ENCODE measurements at regions not wholly inside any gene's neighbourhood (a gene's known extent, or its start where the extent isn't known, plus 50 kb on each side); places are given as distances from the start of the nearest gene placed in this dataset.

DNA sequence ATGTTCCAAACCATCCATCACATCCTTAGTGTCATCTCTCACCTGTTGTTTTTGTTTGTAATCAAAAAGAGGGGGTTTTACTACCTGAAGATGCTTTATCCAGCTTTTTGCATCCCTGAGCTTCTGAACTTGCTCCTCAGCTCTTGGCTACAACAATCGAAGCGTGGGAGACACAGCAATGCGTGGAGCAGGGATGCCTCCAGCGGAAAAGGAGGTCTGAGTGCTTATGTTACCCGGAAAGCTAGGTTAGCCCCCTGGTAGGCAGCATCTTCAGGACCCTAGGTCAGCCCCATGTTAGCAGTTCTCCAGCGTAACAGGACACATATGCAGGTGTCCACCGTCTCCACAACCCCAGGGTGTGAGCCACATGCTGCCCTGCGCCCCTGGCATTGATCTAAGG, 141.5 kb downstream of the RRAGC start:
- no peak for DNase-seq (ENCODE audit: low read depth)

DNA sequence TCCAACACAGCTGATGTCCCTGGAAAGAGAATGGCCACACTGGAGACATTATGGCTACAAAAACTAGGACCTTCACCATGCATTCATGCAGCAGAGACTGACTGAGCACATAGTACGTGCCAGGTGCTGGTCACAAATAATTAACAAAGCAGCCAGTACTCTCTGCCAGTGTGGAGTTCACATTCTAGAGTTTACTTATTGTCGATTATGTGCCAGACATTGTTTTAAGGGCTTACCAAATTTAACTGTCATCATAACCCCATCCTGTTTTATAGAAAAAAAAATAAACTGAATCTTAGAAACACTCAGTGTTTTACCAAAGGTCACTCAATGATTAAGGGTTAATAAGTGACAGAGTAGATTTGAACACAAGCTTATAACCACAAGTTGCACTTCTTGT, 143.3 kb downstream of the RRAGC start:
- no peak for DNase-seq (ENCODE audit: low read depth)

DNA sequence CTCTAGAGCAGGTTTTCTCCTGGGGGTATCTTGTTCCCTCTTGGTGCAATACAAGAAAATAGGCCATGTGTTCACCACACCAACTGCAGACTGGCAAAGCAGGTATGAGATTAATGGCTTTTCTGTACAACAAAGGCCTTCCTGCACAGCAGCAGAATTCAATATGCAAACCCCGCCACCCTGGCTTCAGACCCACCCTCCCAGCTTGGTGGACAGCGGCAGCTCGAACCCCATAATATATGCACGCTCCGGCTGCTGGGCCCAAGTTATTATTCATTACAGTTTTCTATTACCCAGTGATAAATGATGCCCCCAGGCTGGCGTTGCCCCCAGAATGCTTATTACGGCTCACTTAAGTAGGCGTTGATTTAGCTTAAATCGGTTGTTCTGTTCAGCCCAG, 144.2 kb downstream of the RRAGC start:
- no peak for DNase-seq (ENCODE audit: low read depth)

DNA sequence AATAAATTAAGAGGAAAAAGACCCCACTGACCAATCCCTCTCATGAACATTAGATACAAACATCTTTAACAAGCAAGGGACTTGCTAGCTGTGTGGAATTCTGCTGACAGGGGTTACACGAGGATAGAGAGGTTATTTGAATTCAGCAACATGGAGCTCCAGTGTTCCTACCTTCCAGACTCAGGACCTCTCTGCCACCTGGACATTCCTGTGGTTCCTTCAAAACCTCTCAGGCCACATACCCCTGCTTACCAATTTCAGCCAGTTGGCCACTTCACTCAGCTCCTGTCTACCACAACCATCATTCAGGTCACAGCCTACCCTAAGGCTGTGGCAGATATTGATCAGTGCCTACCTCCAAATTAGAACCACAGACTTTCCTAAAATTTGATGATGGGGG, 147.5 kb downstream of the RRAGC start:
- no peak for DNase-seq (ENCODE audit: low read depth)

DNA sequence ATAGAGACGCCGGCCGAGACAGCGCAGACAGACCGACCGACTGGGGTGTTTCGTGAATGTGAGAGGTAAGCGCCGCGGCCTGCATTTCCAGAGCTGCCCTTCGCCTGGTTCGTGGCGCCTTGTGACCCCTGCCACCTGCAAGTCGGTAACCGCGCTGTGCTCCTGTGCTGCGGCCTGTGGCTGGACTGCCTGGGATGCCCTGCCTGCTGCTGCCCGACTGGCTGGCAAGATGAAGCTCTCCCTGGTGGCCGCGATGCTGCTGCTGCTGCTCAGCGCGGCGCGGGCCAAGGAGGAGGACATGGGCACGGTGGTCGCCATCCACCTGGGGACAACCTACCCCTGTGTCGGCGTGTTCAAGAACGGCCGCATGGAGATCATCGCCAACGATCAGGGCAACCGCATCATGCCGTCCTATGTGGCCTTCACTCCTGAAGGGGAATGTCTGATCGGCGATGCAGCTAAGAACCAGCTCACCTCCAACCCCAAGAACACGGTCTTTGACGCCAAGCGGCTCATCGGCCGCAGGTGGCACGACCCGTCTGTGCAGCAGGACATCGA, 150.8 kb downstream of the RRAGC start:
- no peak for DNase-seq (ENCODE audit: low read depth)

DNA sequence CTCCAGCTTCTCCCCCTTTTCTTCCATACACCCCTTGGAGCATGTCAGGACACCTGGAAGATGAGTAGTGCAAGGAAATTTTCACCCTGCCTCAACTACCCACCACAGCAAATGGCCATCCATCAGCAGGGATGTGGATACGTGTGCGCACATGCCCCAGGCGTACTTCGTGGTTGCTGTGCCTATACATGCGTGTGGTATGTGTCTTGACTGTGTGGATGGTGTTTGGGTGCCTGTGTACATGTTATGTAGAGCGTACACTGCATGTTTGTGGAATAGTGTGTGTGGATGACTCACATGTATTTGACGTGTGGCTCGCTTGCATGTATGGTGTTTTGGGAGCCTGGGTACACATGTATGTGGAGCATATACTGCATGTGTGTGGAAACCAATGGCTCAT, 158.5 kb downstream of the RRAGC start:
- DNase-seq (ENCODE audit: low read depth) = no peak

DNA sequence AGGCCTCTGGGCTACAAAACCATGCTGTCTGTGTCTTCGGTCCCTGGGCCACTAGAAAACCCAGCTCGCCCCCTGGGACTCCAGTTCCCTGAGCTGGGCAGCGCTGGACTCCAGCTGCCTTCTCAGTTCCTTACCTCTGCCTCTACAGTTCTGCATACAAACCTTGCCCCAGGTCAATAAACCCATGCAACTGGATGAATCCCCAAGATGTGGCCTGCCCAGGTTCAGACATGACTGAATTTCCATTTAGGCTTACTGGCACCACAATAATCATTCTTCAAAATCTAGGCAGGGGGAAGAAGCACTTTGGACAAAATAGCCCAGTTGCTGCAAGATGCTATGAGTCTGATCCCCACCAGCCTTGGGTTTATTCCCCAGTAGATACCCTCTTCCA, 159.5 kb downstream of the RRAGC start:
- DNase-seq (ENCODE audit: low read depth) = no peak

DNA sequence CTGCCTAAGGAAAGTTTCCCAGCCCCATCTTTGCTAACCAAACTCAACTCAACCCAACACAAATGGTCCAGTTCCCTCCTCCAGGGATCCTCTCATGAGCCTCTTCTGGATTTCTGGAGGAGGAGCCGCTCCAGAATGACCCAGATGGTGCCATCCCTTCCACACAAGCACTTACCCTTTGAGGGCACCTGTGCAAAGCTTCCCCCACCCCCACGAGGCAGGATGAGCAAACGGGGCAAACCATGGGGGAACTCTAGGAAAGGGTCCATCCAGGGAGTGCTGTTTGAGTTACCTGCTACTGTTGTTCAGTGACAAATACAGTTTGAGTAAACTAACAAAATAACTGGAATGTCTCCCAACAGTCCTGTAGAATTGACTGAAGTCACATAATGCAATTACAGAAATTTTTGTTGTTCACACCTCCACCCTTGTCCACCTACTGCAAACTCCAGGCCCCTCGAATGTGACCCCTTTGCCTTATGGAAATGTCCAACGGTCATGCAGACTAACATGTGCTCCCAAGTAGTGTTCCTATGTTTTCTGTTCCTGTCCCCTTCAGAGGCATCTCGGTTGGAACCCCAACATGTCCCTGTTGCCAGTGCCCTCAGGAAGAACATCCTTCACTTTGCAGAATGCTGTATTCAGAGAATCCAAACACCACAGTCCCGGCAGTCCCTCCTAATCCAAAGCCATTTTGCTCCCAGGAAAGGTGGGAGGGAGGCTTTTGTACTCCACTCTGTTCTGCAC, 160.1 kb downstream of the RRAGC start:
- no peak for DNase-seq (ENCODE audit: low read depth)

DNA sequence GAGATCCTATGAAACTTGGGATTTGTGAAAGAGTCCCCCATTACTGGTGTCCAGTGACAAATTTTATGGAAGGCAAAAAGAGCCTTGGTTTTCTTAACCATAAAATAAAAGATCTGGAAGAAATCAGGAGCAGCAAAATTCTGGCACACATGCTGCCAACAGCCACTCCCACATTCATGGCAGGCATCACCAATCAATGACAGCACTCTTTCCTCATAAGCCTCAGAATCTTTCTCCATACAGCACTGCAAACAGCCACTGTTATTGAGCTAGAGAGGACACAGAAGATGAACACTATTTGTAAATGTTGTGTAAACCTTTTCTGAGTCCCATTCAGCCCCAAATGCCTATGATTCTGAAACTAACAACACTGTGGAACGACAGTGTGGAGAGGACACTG, 162.2 kb downstream of the RRAGC start:
- no peak for DNase-seq (ENCODE audit: low read depth)

DNA sequence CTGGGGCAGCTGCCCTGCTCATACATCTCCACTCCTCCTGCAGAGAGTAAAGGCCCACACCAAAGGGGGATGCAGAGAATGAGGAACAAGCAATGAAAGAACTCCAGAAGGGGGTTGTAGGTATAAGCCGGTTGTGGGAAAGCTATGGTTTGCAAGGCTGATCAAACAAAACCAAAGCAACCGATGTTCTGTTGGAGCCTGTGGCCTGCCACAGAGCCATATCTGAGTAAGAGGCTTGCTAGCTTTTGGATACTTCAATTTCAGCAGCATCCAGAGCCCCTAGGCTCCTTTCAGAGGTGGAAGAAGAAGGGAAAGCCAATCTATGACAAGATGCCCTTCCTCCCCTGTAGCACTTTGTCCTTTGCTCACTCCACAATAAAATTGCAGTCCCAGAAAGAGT, 163.2 kb downstream of the RRAGC start:
- DNase-seq (ENCODE audit: low read depth) = no peak

DNA sequence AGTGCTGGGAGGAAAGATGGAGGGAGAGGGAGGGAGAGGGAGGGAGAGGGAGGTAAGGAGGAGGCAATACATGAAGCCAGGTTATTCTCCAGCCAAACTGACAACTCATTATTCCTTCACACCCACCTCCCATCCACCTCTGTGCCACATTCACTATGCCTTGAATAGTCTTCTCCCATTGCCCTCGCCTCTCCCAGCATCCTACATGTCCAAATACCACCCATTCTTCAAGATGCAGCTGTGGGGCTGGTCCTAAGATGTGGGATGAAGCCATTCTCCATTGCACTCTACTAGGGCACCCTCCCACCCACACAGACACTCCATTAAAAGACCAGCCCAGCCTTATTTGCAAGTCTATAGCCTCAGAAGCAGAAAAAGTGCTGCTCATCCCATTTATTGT, 165.8 kb downstream of the RRAGC start:
- DNase-seq (ENCODE audit: low read depth) = no peak

DNA sequence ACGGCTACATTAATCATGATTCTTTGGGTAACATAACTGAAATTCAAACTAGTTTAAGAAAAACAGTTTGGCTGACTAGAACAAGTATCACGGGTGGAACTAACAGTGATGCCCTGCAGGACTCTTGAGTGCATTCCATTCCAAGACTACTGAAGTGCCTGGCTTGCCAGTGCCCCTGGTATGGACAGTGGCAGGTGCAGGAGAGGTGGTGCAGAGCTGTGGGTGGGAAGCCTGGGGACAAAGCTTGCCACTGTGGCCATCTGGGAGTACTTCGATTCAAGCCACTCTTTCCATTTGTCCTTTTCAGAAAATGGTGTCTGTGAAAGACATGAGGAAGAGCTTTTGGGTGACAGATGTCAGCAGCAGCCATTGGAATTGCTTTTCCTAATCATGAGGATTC, 166.5 kb downstream of the RRAGC start:
- DNase-seq (ENCODE audit: low read depth) = no peak

DNA sequence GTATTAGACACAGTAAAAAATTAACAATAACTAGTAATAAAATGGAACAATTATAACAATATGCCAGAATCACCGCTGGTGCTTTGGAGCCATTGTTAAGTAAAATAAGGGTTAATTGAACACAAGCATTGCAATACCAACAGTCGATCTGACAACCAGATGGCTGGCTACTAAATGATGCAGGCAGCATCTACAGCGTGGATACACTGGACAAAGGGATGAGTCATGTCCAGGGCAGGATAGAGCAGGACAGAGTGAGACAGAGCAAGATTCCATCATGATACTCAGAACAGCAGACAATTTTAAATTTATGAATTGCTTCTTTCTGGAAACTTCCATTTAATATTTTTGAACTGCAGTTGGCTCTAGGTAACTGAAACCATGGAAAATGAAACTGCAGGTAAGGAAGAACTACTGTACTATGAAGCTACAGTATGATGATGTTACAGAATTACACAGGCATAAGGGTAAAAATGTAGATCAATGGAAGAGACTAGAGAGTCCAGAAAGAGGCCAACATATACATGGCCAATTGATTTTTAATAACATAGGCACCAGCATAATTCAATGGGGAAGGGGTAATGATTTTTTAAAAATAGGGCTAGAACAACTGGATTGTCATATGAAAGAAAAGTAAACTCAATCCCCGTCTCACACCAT, 168.7 kb downstream of the RRAGC start:
- no peak for DNase-seq (ENCODE audit: low read depth)

DNA sequence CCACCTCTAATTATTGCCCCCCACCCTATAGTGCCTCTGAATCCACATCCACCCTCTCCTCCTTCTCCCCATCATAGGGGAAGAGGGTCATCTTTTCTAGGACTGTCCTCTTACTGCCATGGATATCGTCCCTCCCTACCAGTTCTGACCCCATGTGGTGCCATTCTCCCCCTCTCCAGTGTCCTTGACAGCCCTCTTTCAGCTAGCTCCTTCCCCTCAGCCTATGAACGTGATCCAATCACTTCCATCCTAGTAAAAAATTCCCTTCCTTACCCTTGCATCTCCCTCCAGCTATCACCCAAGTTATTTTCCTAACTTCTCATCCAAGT, 172.7 kb downstream of the RRAGC start:
- no peak for DNase-seq (ENCODE audit: low read depth)

DNA sequence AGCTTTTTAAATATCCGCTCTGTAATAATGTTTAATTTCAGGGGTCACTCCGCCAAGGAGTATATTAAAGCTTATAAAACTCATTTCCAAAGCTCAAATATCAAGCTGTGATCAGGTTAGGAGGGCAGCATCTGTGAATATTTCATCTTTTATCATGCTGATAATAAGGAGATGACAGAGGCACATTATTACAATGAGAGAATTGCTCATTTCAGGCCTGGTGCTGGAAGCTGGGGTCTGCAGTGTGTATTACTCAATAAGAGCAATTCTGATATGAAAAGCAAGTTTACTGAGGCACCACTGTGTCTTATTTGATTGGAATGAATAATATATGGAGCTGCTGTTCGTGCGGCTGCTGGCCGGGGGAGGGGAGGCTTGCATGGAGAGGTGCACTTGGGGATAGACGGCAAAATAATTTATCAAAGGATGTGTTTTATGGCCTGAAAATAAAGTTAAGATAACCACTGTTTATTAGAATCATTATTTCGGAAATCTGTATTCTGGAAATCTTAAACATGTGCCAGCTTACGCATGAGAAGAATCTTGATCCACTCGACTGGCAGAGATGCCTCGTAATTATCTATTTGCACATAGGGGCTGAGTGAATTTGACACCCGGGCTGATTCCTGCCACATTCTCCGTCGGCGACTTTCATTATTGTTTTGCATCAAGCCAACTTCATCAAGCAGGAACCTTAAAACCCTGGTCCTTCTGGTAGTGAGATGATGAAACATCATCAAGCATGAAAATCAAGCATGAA, 173.2 kb downstream of the RRAGC start:
- DNase-seq (ENCODE audit: low read depth) = no peak

DNA sequence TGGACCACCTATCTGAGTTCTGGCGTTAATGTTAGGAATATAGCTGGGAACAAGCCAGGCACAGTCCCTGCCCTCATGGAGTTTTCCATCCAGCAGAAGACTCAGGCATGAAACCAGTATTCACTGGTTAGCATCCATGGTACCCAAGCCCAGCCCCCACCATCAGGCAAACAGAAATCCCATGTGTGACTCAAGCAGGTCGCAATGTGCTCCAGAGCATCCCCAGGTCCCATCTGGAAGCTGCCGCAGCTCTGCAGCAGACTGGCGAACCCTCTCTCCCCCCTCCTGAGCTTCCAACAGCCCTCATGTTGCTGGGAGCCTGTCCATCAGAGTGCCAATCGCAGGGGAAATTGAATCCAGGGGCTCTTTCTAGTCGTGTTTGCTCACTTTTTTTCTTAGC, 174.2 kb downstream of the RRAGC start:
- DNase-seq (ENCODE audit: low read depth) = no peak

DNA sequence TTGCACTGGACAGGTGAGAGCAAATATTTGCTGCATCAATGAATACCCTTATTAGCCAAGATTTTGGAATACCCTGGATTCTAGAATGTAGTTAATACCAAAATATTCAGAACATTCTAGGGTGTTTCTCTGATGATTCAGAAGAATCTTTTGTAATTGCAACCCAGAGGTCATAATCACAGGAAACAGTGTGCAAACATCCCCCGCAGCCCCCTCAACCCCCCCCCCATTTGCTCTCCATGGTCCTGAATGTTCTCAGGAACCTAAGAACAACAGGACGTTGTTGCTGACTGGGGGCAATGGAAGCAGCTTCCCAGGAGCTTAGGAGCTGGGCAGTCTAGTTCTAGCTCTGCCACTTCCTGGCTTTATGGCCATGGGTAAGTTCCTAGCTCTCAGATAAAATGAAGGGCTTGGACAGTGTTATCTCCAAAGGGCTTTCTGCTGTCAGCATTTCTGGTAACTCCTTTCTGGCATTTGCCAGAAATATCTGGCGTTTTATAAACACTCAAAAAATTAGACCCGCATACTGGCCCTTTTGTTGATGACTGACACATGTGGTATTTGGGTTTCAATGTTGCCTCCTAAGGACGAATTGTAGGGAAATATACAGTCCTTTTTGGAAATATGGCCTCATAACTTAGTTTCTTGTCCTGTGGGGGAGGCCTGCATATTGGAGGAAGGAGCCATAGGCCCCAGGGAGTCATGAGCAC, 178.6 kb downstream of the RRAGC start:
- no peak for DNase-seq (ENCODE audit: low read depth)

DNA sequence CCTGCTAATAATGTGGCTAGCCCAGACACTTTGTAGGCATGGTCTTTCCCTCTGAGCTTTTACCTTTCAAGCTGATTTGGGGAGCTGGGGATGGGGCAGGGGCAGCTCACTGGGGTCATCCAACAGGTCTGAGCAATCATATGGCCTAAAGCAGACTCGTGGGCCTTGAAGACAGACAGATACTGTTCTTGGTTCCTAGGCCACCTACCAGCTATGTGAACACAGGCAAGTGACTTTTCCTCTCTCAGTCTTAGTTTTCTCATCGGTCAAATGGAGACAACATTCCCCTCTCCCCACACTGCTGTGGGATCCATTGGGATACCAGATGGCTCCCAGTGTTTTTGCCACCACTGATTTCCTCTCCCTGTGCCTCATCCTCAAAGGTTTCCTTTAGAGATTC, 181.8 kb downstream of the RRAGC start:
- DNase-seq (ENCODE audit: low read depth) = no peak

DNA sequence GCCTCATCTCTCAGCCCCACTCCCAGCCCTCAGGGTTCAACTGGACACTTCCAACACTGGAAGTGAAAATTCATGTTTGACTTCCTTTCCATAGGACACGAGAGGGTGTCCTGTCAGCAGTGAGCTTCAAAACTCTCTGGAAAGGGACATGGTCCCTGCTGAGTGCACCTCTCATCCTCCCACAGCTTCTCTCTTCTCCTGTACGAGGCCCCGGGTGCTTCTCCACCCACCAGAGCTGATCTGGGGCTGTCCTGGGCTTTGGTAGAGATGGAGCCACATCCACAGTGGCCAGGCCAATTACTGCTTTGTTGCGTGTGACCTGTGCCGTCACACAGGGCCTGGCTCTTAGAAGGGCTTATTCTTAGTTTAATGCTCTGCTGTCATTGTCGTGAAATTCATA, 182.3 kb downstream of the RRAGC start:
- no peak for DNase-seq (ENCODE audit: low read depth)

DNA sequence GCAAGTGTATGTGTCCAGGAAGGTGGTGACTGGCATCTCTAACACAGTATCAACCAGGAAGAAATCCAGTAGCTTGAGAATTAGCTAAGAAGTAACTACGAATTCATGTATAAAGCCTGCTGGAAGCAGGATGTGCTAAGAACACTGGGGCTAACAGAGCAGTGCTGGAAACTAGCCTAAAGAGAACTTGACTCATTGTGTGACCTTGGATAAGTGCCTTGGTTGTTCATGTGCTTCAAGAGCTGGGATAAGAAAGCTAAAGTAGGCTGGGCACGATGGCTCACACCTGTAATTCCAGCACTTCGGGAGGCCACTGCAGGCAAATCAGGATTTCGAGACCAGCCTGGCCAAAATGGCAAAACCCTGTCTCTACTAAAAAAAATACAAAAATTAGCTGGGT, 186.9 kb downstream of the RRAGC start:
- no peak for DNase-seq (ENCODE audit: low read depth)

DNA sequence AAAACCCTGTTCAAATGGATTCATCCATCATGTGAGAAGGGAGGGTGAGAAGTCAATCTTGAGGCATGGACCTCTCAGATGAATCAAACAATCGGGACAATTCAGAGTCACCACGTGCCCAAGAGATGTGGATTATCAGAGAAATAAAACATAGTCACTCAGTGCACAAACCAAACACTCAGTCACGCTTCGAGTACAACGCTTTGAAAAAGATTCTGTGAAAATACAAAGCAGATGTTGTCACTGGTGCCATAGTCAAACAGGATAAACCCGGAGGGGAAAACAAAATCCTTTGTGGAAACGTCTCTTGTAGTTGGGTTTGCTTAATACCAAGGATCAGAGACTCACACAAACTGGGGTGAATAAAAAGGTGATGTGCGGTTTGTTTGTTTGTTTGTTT, 188.4 kb downstream of the RRAGC start:
- no peak for DNase-seq (ENCODE audit: low read depth)

DNA sequence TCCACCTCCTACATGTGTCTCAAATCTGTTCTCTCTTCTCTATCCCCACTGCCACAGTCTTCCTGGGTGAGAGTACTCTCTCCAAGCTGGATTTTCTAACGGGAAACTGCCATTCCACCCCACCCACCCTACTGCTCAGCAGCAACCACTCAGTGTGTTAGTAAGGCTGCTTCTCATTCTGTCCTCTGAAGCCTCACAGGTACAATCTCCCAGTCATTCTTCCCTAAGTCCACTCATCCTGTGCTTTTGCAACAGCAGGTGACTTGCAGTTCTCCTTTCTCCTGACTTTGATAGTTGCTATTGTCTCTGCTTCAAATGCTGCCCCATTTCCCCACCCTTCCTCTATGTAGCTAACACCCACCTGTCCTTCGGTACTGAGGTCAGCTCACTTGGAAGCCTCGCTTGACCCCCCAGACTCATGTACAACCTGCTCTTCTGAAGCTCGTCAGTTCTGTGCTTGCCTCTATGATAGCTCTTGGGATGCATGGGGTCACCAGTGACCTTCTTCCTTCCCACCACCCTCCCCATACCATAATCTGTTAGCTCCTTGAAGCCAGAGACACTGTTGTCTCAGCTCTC, 188.9 kb downstream of the RRAGC start:
- DNase-seq (ENCODE audit: low read depth) = no peak

Data from GM04504 (cell line).